Left lobe of liver (tissue), 2 donors: ENCODE measurements at regions not wholly inside any gene's neighbourhood (a gene's known extent, or its start where the extent isn't known, plus 50 kb on each side); places are given as distances from the start of the nearest gene placed in this dataset.
A peak's percentile ranks its signal among the peaks of the same experiment; 100 is the strongest.

Experiments used
- ATAC-seq: fragments of 200-7000 bp; cut with Tn5 transposase; one replicate; pipeline ENCODE4 v1.9.1; 2020; ENCODE audit warnings: mild to moderate bottlenecking, moderate library complexity
- DNase-seq: peaks from one replicate; pipeline ENCODE4 v3.0.0-alpha.2; 2020; ENCODE audit warnings: low spot score
- donor health status: DM: no; HTN: no; CAD: no; lungs with moderate emphysema.
- donor health status: DM: no; HTN: yes; CAD: no.

DNA sequence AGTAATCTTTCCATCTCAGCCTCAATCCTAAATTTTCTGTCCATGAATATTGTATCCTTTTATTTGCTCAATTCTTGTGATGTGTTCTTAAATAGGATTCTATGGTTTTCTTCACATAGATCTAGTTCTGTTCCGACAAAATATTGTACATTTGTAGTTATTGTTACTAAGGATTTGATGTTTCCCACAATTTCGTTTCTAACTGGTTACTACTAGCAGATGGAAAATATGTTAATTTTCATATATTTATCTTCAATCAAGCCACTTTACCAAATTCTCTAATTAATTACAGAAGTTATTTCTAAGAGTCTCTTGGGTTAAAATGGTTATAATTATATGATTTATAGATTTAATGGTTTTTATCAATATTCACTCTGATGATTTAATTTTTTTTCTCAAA lies 60.3 kb downstream of the SEC61B start:
- ATAC-seq (no peak), DNase-seq (no peak)

- DNase-seq (no peak), ATAC-seq (no peak)
These were observed 63.9 kb downstream of the SEC61B start for GRCh38 chr9:99285965-99286364.

- DNase-seq, result no peak
These were observed 64.5 kb downstream of the SEC61B start for GRCh38 chr9:99286536-99286935.

DNA sequence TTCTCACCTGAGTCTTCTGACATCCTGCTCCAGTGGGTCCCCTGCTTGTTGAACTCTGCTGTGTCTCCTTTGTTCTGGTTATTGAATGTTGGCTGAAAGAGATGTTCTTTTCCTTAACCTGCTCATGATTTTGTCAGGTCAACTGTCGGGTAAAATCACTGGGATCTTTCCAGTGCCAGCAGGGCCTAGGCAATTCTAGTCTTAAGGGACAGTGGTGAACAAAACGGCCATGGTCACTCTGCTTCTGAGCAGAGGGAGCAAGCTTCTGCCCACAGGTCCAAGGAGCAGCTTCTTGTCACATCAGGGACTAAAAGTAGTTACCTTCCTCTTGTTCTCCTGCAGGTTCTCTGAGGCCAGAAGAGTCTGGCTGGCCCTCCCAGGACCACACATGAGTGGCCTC lies 65.6 kb downstream of the SEC61B start:
- ATAC-seq (no peak), DNase-seq (no peak)

More at GRCh38 chr9:99286536-99286935, 64.5 kb downstream of the SEC61B start:
- ATAC-seq, result no peak

DNA sequence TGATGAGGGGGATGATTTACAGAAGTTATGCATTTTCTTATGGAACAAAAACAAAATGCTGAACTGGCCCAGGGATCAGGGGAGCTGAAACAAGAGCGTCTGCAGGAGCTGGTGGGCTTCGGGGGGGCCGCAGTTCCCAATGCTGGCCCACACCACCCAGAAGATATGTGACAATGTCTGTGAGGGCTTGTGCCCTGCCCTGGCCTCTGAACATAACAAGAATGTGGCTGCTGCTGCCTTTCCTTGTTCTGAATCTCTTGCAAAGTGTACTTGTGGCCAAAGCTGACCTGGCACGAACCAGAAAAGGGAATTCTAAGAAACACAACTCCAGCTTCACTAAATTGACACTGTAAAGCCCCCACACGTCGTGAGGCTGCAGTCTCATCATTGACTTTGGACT lies 66.7 kb downstream of the SEC61B start:
- no peak for DNase-seq

DNA sequence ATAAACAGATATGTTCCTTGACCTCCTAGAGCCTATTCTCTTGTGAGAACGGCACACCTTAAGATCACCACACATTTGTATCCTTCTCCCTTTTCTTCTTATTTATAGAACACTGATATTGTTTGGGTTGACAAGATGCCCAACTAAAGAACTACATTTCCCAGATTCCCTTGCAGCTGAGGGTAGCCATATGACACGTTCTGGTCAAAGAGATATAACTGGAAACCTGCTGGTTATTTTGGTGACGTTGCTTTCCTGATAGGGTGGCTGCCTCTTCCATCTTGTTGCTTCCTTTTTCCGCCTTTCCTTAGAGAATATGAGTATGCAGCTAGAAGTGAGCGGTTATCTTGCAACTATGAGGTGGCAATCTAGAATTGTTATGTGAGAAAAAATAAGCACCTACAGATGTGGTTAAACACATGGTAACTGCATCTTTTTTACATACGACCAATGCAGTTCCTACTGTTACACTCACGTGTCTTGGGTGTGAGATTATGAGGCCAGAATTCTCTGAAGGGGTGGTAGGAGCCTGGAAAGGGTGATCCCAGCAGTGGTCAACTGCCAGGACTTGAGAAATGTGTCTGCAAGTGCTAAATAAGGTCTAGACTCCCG lies 72.9 kb downstream of the SEC61B start:
- no peak for ATAC-seq
- DNase-seq, result no peak

More for the DNA sequence above, 66.7 kb downstream of the SEC61B start:
- ATAC-seq, result no peak

- no peak for ATAC-seq
These were observed 74.3 kb downstream of the SEC61B start for GRCh38 chr9:99296291-99296951.

GRCh38 chr9:99298614-99299013 lies 76.5 kb downstream of the SEC61B start:
- ATAC-seq (no peak), DNase-seq (no peak)

More at GRCh38 chr9:99296291-99296951, 74.3 kb downstream of the SEC61B start:
- no peak for DNase-seq

DNA sequence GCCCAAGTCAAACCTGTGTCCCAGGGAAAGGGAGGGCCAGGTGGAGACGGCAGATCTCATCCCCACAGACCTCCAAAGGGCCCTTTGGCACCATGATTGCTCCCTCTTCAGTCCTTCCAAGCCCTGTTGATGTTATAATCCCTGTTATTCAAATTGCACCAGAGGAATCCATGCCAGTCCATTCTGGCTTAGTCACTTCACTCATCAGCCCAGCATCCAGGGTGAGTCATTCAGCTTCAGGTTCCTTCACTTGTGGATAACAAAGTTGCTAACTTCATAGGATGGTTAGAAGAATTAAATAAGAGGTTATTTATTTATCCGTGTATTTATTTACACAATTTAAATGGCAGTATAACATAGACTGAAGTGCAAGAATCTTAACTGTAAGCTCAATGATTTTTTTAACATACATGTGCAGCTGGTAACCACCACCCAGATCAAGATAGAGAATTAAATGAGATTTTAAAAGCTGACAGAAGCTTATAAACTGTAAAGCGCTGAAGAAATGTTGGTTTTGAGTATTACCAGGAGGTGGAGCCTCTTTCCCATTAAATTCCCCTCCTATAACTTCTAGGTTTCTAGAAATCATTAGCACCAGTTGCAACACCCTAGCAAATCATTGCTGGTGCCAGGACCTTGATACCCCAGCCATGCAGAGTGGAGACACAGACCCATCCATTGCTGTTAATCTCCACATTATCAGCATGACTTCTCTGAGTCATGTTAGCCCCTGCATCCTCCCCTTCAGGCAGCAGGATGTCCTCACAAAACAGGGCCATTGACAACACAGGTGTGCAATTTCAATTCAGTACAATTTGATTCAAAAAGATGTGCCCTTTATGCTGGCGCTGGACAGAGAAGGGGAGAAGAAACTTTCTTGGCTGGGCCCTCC lies 77.4 kb downstream of the SEC61B start:
- DNase-seq, result no peak
- ATAC-seq, result peak; percentile 87

DNA sequence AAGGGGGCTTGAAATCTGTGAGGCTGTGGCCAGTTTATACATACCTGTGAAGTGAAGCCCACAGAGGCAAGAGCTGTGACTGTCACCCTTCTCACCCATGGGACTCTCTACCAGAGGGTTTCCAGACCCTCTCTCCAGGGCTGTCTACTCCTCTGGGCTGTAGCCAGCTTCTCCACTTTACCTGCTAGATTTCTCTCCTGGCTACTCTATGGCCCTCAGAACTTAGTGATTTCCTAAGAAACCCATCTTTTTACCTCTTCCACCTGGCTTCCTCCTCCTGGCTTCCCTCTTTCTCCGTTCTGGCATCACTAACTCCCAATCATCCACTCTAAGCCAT lies 78.0 kb downstream of the SEC61B start:
- no peak for DNase-seq
- no peak for ATAC-seq

DNA sequence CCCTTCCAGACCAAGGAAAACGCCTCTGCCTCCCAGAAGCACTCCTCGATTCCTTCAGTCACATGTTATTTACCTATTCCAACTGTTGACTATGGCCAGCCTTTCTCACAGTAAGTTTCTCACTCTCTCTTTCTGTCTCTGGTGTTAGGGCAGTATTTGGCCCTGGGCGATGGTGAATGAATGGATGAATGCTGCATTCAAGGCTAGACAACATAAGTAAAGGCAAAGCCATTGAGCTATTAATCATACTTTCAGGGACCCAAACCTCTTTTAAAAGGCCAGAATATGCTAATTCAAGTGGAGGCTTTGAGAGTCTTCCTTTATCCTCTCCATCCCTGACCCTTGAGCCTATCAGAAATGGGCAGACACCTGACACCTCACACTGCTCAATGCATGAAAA lies 78.5 kb downstream of the SEC61B start:
- no peak for DNase-seq
- ATAC-seq, result no peak

DNA sequence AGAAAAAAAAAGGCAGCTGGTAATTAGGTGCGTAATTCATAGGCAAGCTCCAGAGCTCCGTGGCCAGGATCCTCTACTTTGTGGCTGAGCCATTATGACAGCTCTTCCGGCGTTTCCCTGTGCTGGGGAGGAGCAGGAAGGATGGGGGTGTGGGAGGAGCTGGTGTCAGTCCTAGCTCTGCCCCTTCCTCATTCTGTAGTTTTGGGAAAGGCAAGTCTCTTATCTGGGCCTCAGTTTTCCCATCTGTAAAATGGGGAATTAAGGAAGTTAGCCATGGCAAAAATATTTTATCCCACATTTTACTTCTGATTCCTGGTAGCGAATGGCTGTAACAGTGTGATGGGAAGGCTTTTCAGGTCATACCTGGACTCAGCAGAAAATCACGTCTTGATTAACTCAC lies 81.1 kb downstream of the SEC61B start:
- no peak for ATAC-seq
- DNase-seq, result no peak

GRCh38 chr9:99305124-99305523 lies 83.0 kb downstream of the SEC61B start:
- no peak for ATAC-seq
- no peak for DNase-seq

DNA sequence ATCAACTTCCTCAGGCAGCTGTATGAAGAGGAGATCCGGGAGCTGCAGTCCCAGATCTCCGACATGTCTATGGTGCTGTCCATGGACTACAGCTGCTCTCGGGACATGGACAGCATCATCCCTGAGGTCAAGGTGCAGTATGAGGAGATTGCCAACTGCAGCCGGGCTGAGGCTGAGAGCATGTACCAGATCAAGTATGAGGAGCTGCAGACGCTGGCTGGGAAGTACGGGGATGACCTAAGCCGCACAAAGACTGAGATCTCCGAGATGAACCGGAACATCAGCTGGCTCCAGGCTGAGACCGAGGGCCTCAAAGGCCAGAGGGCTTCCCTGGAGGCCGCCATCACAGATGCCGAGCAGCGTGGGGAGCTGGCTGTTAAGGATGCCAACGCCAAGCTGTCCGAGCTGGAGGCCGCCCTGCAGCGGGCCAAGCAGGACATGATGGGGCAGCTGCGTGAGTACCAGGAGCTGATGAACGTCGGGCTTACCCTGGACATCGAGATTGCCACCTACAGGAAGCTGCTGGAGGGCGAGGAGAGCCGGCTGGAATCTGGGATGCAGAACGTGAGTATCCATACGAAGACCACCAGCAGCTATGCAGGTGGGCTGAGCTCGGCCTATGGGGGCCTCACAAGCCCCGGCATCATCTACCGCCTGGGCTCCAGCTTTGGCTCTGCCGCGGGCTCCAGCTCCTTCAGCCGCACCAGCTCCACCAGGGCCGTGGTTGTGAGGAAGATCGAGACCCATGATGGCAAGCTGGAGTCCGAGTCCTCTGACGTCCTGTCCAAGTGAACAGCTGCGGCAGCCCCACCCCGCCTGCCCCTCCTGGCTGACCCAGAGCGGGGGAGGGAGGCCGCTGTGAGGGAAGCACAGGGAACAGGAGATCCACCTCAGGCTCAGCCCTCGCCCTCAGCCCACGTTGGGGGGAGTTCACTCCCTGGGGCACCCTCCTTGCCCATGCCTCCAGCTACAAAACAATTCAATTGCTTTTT lies 84.0 kb downstream of the SEC61B start:
- ATAC-seq, result no peak
- DNase-seq, result no peak

DNA sequence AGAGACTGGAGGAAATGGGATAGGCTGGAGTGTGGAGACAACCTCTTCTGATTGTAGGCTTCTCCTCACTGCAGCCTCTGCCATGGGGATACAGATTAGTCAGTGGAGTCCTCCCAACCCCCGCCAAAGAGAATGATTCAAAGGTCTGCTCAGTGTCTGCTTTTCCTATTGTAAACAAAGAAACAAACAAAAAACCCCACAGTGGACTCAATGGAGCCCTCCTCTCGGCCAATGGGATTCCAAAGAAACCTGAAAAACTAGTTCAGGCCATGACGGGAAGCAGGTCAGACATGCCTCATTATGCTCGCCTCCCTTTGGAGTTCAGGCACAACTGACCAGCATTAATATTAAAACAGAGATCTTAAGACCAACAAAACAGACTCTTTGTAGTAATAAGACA lies 85.8 kb downstream of the SEC61B start:
- ATAC-seq (no peak), DNase-seq (no peak)

GRCh38 chr9:99309141-99309939 lies 87.3 kb downstream of the SEC61B start:
- DNase-seq, result no peak
- no peak for ATAC-seq

GRCh38 chr9:99312736-99313135 lies 90.7 kb downstream of the SEC61B start:
- DNase-seq (no peak), ATAC-seq (no peak)

DNA sequence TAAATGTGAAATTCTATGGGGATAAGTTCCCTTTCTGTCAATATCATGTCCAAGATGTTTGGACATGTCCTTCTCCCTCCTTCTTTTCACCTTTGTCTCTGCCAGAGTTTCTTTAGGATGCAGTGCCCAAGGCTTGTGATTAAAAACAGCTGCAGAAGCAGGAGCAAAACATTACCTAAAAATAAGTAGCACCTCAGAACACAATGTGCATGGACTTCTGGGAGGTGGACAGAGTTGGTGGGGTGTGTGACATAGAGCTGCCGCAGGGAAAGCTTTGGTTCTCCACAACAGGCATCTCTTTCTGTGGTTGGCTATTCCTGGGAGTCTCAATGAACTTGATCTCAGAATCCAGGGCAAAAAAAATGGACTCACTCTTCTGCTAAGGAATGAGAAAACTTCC lies 97.0 kb downstream of the SEC61B start:
- ATAC-seq (no peak), DNase-seq (no peak)

- DNase-seq (no peak), ATAC-seq (no peak)
These were observed 100.2 kb downstream of the SEC61B start for GRCh38 chr9:99322299-99322698.
